LNCAP (cell line): ENCODE measurements at regions not wholly inside any gene's neighbourhood (a gene's known extent, or its start where the extent isn't known, plus 50 kb on each side); places are given as distances from the start of the nearest gene placed in this dataset.
A peak's percentile ranks its signal among the peaks of the same experiment; 100 is the strongest.

Experiments used
- TF ChIP-seq, protein P1 (sequence below): fragments of 450-650 bp; IDR thresholded peaks from 2 replicates; pipeline ENCODE4 v1.5.1; 2017; ENCODE audit warnings: mild to moderate bottlenecking

- TF ChIP-seq, protein P1, sequence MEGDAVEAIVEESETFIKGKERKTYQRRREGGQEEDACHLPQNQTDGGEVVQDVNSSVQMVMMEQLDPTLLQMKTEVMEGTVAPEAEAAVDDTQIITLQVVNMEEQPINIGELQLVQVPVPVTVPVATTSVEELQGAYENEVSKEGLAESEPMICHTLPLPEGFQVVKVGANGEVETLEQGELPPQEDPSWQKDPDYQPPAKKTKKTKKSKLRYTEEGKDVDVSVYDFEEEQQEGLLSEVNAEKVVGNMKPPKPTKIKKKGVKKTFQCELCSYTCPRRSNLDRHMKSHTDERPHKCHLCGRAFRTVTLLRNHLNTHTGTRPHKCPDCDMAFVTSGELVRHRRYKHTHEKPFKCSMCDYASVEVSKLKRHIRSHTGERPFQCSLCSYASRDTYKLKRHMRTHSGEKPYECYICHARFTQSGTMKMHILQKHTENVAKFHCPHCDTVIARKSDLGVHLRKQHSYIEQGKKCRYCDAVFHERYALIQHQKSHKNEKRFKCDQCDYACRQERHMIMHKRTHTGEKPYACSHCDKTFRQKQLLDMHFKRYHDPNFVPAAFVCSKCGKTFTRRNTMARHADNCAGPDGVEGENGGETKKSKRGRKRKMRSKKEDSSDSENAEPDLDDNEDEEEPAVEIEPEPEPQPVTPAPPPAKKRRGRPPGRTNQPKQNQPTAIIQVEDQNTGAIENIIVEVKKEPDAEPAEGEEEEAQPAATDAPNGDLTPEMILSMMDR: no peak
Measured at GRCh38 chr15:62547584-62547983, 382.5 kb upstream of the C2CD4B start.

DNA sequence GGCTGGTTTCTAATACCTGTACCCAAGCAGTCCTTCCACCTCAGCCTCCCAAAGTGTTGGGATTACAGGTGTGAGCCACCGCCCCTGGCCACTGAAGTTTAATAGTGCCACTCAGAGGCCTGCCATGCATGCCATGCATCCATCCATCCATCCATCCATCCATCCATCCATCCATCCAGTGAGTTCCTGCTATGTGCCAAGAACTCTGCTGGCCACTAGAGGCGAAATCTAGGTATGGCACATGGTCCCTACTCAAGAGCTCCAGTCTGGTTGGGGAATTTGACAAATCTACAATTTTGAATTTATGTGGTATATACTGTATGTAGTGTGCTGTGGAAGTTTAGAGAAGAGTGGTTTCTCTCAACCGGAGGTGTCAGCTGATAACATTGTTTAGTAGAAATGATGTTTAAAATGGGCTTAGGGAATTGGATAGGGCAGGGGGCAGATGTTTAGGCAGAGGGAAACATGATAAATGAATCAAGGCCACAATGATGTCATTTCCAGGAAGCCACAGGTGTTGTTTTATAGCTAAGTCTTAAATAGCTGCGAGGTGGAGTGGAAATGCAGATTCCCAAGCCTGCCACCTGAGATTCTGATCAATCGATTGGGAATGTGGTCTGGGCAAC is 384.4 kb upstream of the C2CD4B start:
- TF ChIP-seq, protein P1: peak; percentile 75

- TF ChIP-seq, protein P1: no peak
Measured at GRCh38 chr15:62550106-62550505, 385.0 kb upstream of the C2CD4B start.

- TF ChIP-seq, protein P1: no peak
Measured at GRCh38 chr15:62552444-62552843, 387.4 kb upstream of the C2CD4B start.

GRCh38 chr15:62553911-62554563 is 389.0 kb upstream of the C2CD4B start:
- TF ChIP-seq, protein P1: no peak

DNA sequence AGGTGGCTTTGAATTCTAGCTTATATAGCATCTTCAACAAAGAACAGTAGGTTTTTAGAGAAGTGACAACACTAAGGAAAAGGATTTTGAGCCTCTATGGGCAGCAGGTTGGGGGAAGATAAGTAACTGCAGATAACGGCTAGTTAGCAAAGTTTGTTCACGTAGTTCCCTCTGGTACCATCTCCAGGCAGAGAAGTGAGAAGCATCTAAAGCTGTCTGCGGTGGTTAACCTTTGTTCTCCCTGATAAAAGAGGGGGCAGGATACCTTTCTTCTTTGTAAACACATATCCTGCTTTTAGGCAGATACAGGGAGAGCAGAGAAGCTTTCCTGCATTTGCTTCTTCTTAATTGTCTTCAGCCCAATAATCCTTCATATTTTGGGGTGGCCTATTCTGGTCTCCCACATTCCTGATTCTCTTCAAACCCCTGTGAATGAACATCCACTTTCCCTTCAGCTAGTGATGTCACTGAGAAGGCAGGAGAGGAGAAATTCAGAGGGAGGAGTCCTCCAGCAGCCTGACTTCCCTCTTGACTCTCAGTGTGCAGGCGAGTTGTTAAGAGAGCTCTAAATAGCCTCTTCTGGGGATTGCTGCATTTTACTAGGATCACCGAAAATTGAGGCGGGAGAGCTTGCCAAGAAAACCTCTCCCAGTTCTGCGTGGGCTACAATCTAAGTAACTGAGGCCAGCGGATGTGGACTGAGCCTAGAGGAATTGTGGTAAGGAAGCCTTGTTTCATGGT is 393.7 kb upstream of the C2CD4B start:
- TF ChIP-seq, protein P1: no peak

DNA sequence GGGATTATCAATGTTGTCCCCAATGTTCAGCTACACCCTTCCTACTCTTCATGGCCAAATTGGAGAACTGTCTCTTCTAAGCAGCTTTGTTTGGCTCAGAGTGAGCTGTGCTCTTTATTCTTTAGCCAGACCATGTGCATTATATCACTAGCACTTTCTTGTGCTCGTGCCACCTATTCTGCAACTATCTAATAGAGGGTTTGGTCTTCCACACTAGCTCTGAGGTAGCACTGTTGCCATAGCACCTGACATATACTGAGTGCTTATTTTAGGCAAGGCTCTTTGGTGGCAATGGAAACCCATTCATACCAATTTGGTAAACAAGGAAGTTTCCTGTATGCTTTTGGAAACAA is 394.3 kb upstream of the C2CD4B start:
- TF ChIP-seq, protein P1: no peak
